K562 (cell line): ENCODE measurements at regions not wholly inside any gene's neighbourhood (a gene's known extent, or its start where the extent isn't known, plus 50 kb on each side); places are given as distances from the start of the nearest gene placed in this dataset.

Source experiments
- CBFA2T2 ChIP-seq: fragments of 450-650 bp; conservative IDR thresholded peaks from 2 replicates; pipeline ENCODE4 v1.6.1; 2017; ENCODE audit warnings: mild to moderate bottlenecking
- FOXK2 ChIP-seq, 2 experiments: fragments of 450-650 bp; IDR thresholded peaks in 1 of 2; conservative IDR thresholded peaks in 1 of 2; 2 replicates each; pipeline ENCODE4 v1.6.1; 2016; ENCODE audit warnings: low read depth in 2 of 2, mild to moderate bottlenecking in 1 of 2
- HMBOX1 ChIP-seq: sonication (generic); IDR thresholded peaks from 2 replicates; pipeline ENCODE4 v1.6.1; 2016
- HMGN3 ChIP-seq: IDR thresholded peaks from 2 replicates; pipeline ENCODE4 v1.6.1; 2011; ENCODE audit warnings: borderline replicate concordance, low read depth, mild to moderate bottlenecking, mixed read lengths, low read length; ENCODE audit not compliant: insufficient read length; ENCODE audit errors: extremely low read depth
- IRF9 ChIP-seq: fragments of 450-650 bp; IDR thresholded peaks from 2 replicates; pipeline ENCODE4 v1.6.1; 2016; ENCODE audit warnings: missing biosample characterization, missing genetic modification characterization
- KDM1A ChIP-seq, 2 experiments: fragments of 450-650 bp; IDR thresholded peaks; 2 replicates each; pipeline ENCODE4 v1.6.1; 2016; ENCODE audit warnings: mild to moderate bottlenecking in 2 of 2
- MAZ ChIP-seq, 2 experiments: fragments of 450-650 bp in 1 of 2; sonication (generic) in 1 of 2; formaldehyde crosslinking; IDR thresholded peaks in 1 of 2; conservative IDR thresholded peaks in 1 of 2; 2 replicates each; pipeline versions ENCODE4 v1.4.0 to v1.5.0; 2020; ENCODE audit warnings: mild to moderate bottlenecking in 1 of 2, missing genetic modification reagents in 1 of 2
- MEIS2 ChIP-seq: fragments of 450-650 bp; IDR thresholded peaks from 2 replicates; pipeline ENCODE4 v1.6.1; 2014; ENCODE audit warnings: mild to moderate bottlenecking; ENCODE audit not compliant: partially characterized antibody
- MIER1 ChIP-seq: fragments of 450-650 bp; IDR thresholded peaks from 2 replicates; pipeline ENCODE4 v1.6.1; 2016; ENCODE audit warnings: antibody characterized with exemption, mild to moderate bottlenecking, low read depth
- NBN ChIP-seq: fragments of 450-650 bp; IDR thresholded peaks from 2 replicates; pipeline ENCODE4 v1.6.1; 2016; ENCODE audit warnings: low read depth, mild to moderate bottlenecking
- NR2F6 ChIP-seq: fragments of 450-650 bp; formaldehyde crosslinking; IDR thresholded peaks from 2 replicates; pipeline ENCODE4 v1.4.0; 2020; ENCODE audit warnings: mild to moderate bottlenecking
- POLR2A ChIP-seq: fragments of 450-650 bp; conservative IDR thresholded peaks from 2 replicates; pipeline ENCODE4 v1.6.1; 2016
- POLR2AphosphoS2 ChIP-seq: IDR thresholded peaks from 2 replicates; pipeline ENCODE4 v1.6.1; 2012; ENCODE audit warnings: low read length, improper control_type of control experiment
- POLR2AphosphoS5 ChIP-seq: IDR thresholded peaks from 2 replicates; pipeline ENCODE4 v1.6.1; 2011; ENCODE audit warnings: mild to moderate bottlenecking, low read depth, low read length, moderate library complexity; ENCODE audit not compliant: control insufficient read depth, insufficient read depth
- POLR2B ChIP-seq: fragments of 450-650 bp; IDR thresholded peaks from 2 replicates; pipeline ENCODE4 v1.6.1; 2018; ENCODE audit warnings: low read depth; ENCODE audit not compliant: partially characterized antibody
- PTBP1 ChIP-seq: fragments of 200-400 bp; formaldehyde crosslinking; IDR thresholded peaks from 2 replicates; pipeline ENCODE4 v1.6.1; 2017; ENCODE audit warnings: low read depth, low read length
- PTRF ChIP-seq: fragments of 450-650 bp; IDR thresholded peaks from 2 replicates; pipeline ENCODE4 v1.6.1; 2016; ENCODE audit warnings: mild to moderate bottlenecking, missing genetic modification characterization, missing compliant biosample characterization
- RAD21 ChIP-seq, 2 experiments: fragments of 250-450 bp in 1 of 2; fragments of 450-650 bp in 1 of 2; sonication (Bioruptor Pico) in 1 of 2; formaldehyde crosslinking in 1 of 2; IDR thresholded peaks in 1 of 2; conservative IDR thresholded peaks in 1 of 2; 2 replicates each; pipeline versions ENCODE4 v1.4.0 to v1.8.0; 2020 to 2022; ENCODE audit warnings: mild to moderate bottlenecking in 2 of 2, moderate library complexity in 1 of 2
- RBM15 ChIP-seq: fragments of 200-400 bp; formaldehyde crosslinking; IDR thresholded peaks from 2 replicates; pipeline ENCODE4 v1.6.1; 2018; ENCODE audit warnings: mild to moderate bottlenecking, low read length, moderate library complexity; ENCODE audit not compliant: insufficient read depth
- TBL1XR1 ChIP-seq, 2 experiments: IDR thresholded peaks; 2 replicates each; pipeline ENCODE4 v1.6.1; 2012; ENCODE audit warnings: improper control_type of control experiment in 2 of 2, low read length in 2 of 2, mild to moderate bottlenecking in 1 of 2
- TF ChIP-seq, protein P1 (sequence below): fragments of 450-650 bp; formaldehyde crosslinking; IDR thresholded peaks from 2 replicates; pipeline ENCODE4 v1.4.0; 2020; ENCODE audit warnings: mild to moderate bottlenecking, moderate library complexity
- TF ChIP-seq, protein P2 (sequence below): fragments of 450-650 bp; IDR thresholded peaks from one replicate; pipeline ENCODE4 v1.6.1; 2018; ENCODE audit warnings: mild to moderate bottlenecking, moderate library complexity; ENCODE audit not compliant: partially characterized antibody
- TF ChIP-seq, protein P3 (sequence below): fragments of 250-450 bp; sonication (Bioruptor Pico); IDR thresholded peaks from 2 replicates; pipeline ENCODE4 v1.8.0; 2021; ENCODE audit warnings: moderate library complexity, mild to moderate bottlenecking, inconsistent platforms

DNA sequence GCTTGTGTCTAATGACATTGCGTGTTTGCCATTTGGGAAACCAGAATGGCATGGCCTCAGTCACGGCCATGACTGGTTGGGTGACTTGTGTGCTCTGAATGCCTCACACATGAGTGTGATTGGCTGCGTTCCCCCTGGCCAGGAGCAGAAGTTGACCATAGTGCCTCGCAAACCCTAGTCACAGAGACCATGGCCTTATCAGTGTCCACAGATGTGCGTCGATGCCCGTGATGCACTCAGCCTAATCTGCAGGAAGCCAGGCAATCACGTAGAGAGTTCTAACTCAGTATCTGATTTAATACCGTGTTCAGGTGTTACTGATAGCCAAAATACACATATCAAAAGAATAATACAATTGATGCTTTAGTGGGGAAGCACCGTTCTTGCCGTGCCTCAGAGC is 64.0 kb downstream of the BOLA3 start (continued):
- TF ChIP-seq POLR2B (no peak), FOXK2 (conservative IDR thresholded peaks at IDR 0.05 in 1 of 2, IDR thresholded peaks at IDR 0.05 in 1 of 2; ENCODE audit: low read depth in 2 of 2) (no peak), IRF9 (no peak), PTBP1 (no peak), POLR2A (no peak), CBFA2T2 (peak; percentile 92), NR2F6 (CRISPR knock-in tag) (no peak), NBN (peak; percentile 35; the same call in 1 of the 2 replicates), KDM1A (IDR thresholded peaks at IDR 0.05) (peak; percentile 97 to 98), HMGN3 (peak; percentile 48), MAZ (CRISPR knock-in tag; conservative IDR thresholded peaks at IDR 0.05 in 1 of 2, IDR thresholded peaks at IDR 0.05 in 1 of 2) (0 out of 4 replicates have a peak, but pooled peaks of 1 of the 2 experiments have one; percentile 23), HMBOX1 (peak; percentile 70; the same call in 1 of the 2 replicates), POLR2AphosphoS2 (no peak), TBL1XR1 (IDR thresholded peaks at IDR 0.05; ENCODE audit: low read length in 2 of 2) (peak in 1 of 2 experiments; percentile 72; a peak in 2 of 4 replicates), RAD21 (CRISPR knock-in tag; conservative IDR thresholded peaks at IDR 0.05 in 1 of 2, IDR thresholded peaks at IDR 0.05 in 1 of 2) (no peak), MEIS2 (peak; percentile 49), POLR2AphosphoS5 (peak; percentile 85), MIER1 (no peak), RBM15 (no peak), PTRF (no peak)
- TF ChIP-seq, protein P1, sequence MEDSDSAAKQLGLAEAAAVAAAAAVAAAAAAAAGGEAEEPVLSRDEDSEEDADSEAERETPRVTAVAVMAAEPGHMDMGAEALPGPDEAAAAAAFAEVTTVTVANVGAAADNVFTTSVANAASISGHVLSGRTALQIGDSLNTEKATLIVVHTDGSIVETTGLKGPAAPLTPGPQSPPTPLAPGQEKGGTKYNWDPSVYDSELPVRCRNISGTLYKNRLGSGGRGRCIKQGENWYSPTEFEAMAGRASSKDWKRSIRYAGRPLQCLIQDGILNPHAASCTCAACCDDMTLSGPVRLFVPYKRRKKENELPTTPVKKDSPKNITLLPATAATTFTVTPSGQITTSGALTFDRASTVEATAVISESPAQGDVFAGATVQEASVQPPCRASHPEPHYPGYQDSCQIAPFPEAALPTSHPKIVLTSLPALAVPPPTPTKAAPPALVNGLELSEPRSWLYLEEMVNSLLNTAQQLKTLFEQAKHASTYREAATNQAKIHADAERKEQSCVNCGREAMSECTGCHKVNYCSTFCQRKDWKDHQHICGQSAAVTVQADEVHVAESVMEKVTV (CRISPR knock-in tag): no peak
- TF ChIP-seq, protein P2, sequence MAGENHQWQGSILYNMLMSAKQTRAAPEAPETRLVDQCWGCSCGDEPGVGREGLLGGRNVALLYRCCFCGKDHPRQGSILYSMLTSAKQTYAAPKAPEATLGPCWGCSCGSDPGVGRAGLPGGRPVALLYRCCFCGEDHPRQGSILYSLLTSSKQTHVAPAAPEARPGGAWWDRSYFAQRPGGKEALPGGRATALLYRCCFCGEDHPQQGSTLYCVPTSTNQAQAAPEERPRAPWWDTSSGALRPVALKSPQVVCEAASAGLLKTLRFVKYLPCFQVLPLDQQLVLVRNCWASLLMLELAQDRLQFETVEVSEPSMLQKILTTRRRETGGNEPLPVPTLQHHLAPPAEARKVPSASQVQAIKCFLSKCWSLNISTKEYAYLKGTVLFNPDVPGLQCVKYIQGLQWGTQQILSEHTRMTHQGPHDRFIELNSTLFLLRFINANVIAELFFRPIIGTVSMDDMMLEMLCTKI: no peak
- TF ChIP-seq, protein P3, sequence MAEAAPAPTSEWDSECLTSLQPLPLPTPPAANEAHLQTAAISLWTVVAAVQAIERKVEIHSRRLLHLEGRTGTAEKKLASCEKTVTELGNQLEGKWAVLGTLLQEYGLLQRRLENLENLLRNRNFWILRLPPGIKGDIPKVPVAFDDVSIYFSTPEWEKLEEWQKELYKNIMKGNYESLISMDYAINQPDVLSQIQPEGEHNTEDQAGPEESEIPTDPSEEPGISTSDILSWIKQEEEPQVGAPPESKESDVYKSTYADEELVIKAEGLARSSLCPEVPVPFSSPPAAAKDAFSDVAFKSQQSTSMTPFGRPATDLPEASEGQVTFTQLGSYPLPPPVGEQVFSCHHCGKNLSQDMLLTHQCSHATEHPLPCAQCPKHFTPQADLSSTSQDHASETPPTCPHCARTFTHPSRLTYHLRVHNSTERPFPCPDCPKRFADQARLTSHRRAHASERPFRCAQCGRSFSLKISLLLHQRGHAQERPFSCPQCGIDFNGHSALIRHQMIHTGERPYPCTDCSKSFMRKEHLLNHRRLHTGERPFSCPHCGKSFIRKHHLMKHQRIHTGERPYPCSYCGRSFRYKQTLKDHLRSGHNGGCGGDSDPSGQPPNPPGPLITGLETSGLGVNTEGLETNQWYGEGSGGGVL: no peak
